ENCODE measurements at regions not wholly inside any gene's neighbourhood (a gene's known extent, or its start where the extent isn't known, plus 50 kb on each side); places are given as distances from the start of the nearest gene placed in this dataset.
"Not testable (repeated sequence)": the region's sequence is repeated elsewhere in the genome, so short reads cannot be mapped to it uniquely, and the experiment has no call there.

DNA sequence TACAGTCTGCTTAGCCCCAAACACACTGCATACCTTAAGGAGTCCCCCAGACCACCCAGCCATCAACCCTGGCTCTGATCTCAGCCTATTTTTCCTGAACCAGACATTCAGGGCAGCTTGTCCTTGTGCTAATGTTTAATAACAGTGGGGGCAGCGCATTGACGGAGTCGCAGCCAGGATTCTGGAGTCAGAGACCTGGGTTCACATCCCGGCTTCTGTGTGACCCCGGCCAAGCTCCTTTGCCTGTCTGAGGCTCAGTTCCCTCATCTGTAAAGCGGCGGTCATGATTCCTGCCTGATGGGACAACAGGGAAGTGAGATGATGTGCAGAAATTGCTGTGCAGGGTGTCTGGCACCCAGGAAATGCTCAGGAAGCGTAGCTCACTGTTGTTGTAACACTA lies 63.1 kb downstream of the MATN1 start:
- Histone ChIP-seq H3K27me3 (ENCODE audit: control insufficient read depth, insufficient read depth, low read length) (peaks cover 4% of the 10 kb centered on the region), H3K27ac (ENCODE audit: low read depth, low read length) (no peak overlapping the region), H3K4me3 (ENCODE audit: low read length) (no peak overlapping the region), H3K4me1 (ENCODE audit: control insufficient read depth, insufficient read depth, low read length) (no peaks in the 10 kb centered on the region), H3K36me3 (ENCODE audit: control insufficient read depth, insufficient read depth, low read length) (no peaks in the 10 kb centered on the region), H3K9ac (ENCODE audit: low read length) (no peak overlapping the region)

DNA sequence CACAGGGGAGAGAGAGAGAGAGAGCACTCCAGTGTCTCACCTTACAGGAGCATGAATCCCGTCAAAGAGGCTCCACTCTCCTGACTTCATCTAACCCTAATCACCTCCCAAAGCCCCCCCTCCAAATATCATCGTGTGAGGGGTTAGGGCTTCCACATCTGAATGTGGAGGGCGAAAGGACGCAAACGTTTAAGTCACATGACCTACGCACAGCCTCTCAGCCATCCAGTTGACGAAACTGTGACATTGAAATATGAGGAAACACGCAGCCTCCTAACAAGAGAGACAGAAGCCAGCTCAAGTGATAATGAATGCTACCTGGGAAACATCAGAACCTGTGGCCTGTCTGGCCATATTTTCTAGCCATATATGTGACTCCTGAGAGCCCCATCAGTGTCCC lies 63.7 kb downstream of the MATN1 start:
- no peak overlapping the region for H3K27ac ChIP-seq (ENCODE audit: low read depth, low read length)

DNA sequence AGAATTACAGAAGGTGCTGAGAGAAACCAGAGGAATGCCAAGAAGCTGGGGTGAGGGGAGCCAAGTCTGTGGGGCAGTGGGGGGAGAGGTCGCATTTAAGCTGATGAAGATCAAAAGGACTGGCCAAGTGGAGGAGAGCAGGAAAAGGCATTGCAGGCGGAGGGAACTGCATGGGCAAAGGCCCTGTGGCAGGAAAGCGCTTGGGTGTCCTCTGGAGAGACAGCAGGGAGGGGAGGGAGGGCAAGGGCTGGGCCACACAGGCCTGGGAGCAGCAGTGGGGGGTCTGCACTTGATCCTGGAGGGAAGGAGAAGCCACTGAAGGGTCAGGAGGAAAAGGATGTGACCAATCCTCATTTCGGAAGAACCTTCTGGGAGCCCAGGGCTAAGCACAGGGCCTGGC lies 65.0 kb downstream of the MATN1 start:
- H3K36me3 ChIP-seq (ENCODE audit: control insufficient read depth, insufficient read depth, low read length); H3K9ac ChIP-seq (ENCODE audit: low read length); H3K4me1 ChIP-seq (ENCODE audit: control insufficient read depth, insufficient read depth, low read length); H3K27ac ChIP-seq (ENCODE audit: low read depth, low read length); H3K4me3 ChIP-seq (ENCODE audit: low read length); H3K27me3 ChIP-seq (ENCODE audit: control insufficient read depth, insufficient read depth, low read length): not testable (repeated sequence)

More for the DNA sequence above, 63.7 kb downstream of the MATN1 start:
- no peaks in the 10 kb centered on the region for H3K36me3 ChIP-seq (ENCODE audit: control insufficient read depth, insufficient read depth, low read length)
- no peak overlapping the region for H3K9ac ChIP-seq (ENCODE audit: low read length)
- H3K4me3 ChIP-seq (ENCODE audit: low read length), result no peak overlapping the region
- H3K4me1 ChIP-seq (ENCODE audit: control insufficient read depth, insufficient read depth, low read length), result no peaks in the 10 kb centered on the region
- peaks cover 4% of the 10 kb centered on the region for H3K27me3 ChIP-seq (ENCODE audit: control insufficient read depth, insufficient read depth, low read length)

DNA sequence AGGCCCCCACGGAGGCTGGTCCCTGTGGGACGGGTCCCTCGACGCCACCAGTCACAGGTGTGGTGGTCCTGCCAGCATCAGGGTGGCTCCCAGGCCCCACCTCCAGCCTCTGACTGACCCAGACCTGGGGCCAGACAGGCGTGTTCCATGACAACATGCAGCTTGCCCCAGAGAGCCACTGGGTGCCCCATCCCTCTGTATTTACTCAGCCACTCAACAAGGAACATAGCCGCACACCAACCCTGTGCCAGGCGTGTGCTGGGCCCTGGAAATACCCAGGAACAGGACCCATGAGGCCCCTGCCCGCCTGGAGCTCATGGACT lies 65.4 kb downstream of the MATN1 start:
- Histone ChIP-seq H3K27me3 (ENCODE audit: control insufficient read depth, insufficient read depth, low read length) (peaks cover 4% of the 10 kb centered on the region), H3K4me1 (ENCODE audit: control insufficient read depth, insufficient read depth, low read length) (no peaks in the 10 kb centered on the region), H3K4me3 (ENCODE audit: low read length) (no peak overlapping the region), H3K27ac (ENCODE audit: low read depth, low read length) (no peak overlapping the region), H3K9ac (ENCODE audit: low read length) (no peak overlapping the region), H3K36me3 (ENCODE audit: control insufficient read depth, insufficient read depth, low read length) (no peaks in the 10 kb centered on the region)

GRCh38 chr1:30657131-30658013 lies 66.0 kb downstream of the MATN1 start:
- Histone ChIP-seq H3K36me3 (ENCODE audit: control insufficient read depth, insufficient read depth, low read length) (no peaks in the 10 kb centered on the region), H3K27me3 (ENCODE audit: control insufficient read depth, insufficient read depth, low read length) (peaks cover 4% of the 10 kb centered on the region), H3K4me1 (ENCODE audit: control insufficient read depth, insufficient read depth, low read length) (no peaks in the 10 kb centered on the region), H3K9ac (ENCODE audit: low read length) (no peak overlapping the region), H3K4me3 (ENCODE audit: low read length) (no peak overlapping the region), H3K27ac (ENCODE audit: low read depth, low read length) (no peak overlapping the region)

GRCh38 chr1:30656171-30656940 lies 67.0 kb downstream of the MATN1 start:
- no peak overlapping the region for H3K27ac ChIP-seq (ENCODE audit: low read depth, low read length)
- H3K36me3 ChIP-seq (ENCODE audit: control insufficient read depth, insufficient read depth, low read length), result no peaks in the 10 kb centered on the region
- H3K27me3 ChIP-seq (ENCODE audit: control insufficient read depth, insufficient read depth, low read length), result peaks cover 4% of the 10 kb centered on the region
- H3K4me3 ChIP-seq (ENCODE audit: low read length), result no peak overlapping the region
- no peak overlapping the region for H3K9ac ChIP-seq (ENCODE audit: low read length)
- no peaks in the 10 kb centered on the region for H3K4me1 ChIP-seq (ENCODE audit: control insufficient read depth, insufficient read depth, low read length)

DNA sequence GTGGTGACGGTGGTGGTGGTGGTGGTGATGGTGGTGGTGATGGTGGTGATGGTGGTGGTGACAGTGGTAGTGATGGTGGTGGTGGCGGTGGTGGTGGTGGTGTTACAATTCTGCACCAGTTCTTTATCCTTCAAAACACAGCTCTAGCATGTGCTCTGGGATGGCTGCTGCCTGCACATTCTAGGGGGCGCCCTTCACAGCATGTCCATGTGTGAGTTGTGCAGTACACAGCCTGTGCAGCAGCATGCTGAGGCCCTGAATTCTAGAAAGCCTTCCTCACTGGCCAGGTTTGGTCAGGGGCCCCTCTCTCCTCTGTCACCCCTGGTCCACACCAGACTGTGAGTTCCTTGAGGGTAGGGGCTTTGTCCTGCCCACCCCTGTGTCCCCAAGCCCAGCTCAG lies 67.7 kb downstream of the MATN1 start:
- Histone ChIP-seq H3K36me3 (ENCODE audit: control insufficient read depth, insufficient read depth, low read length) (no peaks in the 10 kb centered on the region), H3K4me3 (ENCODE audit: low read length) (no peak overlapping the region), H3K9ac (ENCODE audit: low read length) (no peak overlapping the region), H3K4me1 (ENCODE audit: control insufficient read depth, insufficient read depth, low read length) (no peaks in the 10 kb centered on the region), H3K27me3 (ENCODE audit: control insufficient read depth, insufficient read depth, low read length) (peaks cover 4% of the 10 kb centered on the region), H3K27ac (ENCODE audit: low read depth, low read length) (no peak overlapping the region)

DNA sequence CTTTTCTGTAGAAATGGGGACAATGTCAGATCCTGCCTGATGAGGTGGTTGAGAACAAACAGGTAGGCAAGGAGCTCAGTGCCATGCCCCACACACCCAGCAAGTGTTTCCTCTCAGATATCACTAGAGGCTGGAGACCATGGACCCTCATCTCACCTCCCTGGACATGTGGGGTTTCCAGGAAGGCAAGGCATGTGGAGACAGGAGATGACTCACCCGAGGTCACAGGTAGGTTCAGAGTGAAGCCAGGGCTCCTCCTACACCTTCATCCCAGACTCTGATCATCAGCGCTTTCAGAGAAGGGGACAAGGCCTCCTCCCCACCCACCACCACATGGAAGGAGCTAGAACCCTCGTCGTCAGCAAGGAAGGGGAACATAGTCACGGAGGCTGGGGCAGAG lies 69.2 kb downstream of the MATN1 start:
- peaks cover 8% of the 10 kb centered on the region for H3K27me3 ChIP-seq (ENCODE audit: control insufficient read depth, insufficient read depth, low read length)
- no peaks in the 10 kb centered on the region for H3K4me1 ChIP-seq (ENCODE audit: control insufficient read depth, insufficient read depth, low read length)
- no peaks in the 10 kb centered on the region for H3K36me3 ChIP-seq (ENCODE audit: control insufficient read depth, insufficient read depth, low read length)
- no peak overlapping the region for H3K27ac ChIP-seq (ENCODE audit: low read depth, low read length)
- H3K9ac ChIP-seq (ENCODE audit: low read length), result no peak overlapping the region
- H3K4me3 ChIP-seq (ENCODE audit: low read length), result no peak overlapping the region

DNA sequence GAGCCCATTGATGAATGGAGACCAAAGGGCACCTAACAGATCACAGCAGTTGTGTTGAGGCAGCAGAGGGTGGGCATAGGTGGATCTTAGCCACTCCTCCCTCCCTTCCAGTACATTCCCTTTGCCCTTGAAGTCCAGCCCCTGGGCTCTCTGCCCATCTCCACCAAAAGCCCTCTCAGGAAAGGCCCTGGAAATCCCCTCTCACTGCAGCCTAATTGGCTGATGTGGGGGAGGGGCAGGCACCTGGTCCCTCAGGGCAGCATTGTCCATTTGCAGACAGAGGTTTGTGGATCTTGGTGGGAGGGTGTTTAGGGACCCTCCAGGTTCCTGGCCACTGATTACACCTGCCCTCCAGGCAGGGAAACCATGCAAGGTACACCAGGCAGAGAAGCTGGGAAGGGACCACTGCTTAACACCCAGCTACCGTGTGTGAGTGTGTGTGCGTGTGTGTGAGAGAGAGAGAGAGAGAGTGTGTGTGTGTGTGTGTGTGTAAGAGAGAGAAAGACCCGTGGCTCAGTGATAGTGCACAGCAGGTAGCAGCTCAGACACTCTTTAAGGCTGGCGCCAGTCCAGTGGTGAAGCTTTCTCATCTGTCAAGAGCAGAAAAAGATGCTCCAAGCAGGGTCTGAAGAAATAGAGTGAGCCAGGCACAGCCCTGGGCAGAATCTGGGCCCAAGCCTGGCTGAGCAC lies 71.1 kb downstream of the MATN1 start:
- peaks cover 9% of the 10 kb centered on the region for H3K27me3 ChIP-seq (ENCODE audit: control insufficient read depth, insufficient read depth, low read length)
- H3K36me3 ChIP-seq (ENCODE audit: control insufficient read depth, insufficient read depth, low read length), result no peaks in the 10 kb centered on the region
- no peak overlapping the region for H3K4me3 ChIP-seq (ENCODE audit: low read length)
- H3K9ac ChIP-seq (ENCODE audit: low read length), result no peak overlapping the region
- H3K4me1 ChIP-seq (ENCODE audit: control insufficient read depth, insufficient read depth, low read length), result no peaks in the 10 kb centered on the region
- H3K27ac ChIP-seq (ENCODE audit: low read depth, low read length), result no peak overlapping the region

- not testable (repeated sequence) for H3K27ac ChIP-seq (ENCODE audit: low read depth, low read length); H3K27me3 ChIP-seq (ENCODE audit: control insufficient read depth, insufficient read depth, low read length); H3K9ac ChIP-seq (ENCODE audit: low read length); H3K36me3 ChIP-seq (ENCODE audit: control insufficient read depth, insufficient read depth, low read length); H3K4me3 ChIP-seq (ENCODE audit: low read length); H3K4me1 ChIP-seq (ENCODE audit: control insufficient read depth, insufficient read depth, low read length)
Measured at GRCh38 chr1:30651395-30651794, 72.0 kb downstream of the MATN1 start.

DNA sequence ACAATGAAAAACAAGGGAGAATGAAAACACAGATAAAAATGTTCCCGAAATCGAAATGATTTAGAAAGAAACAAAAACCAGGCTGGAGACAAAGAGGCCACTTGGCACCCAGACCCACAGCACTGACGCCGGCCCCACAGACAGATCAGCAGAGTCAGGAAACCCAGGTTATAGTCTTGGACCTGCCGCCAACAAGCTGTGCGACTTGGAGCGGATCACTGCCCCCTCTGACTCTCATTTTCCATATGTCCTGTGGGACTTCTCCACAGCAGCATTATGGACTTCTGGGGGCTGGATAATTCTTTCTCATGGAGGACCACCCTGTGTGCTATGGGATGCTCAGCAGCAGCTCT lies 72.4 kb downstream of the MATN1 start:
- Histone ChIP-seq H3K4me3 (ENCODE audit: low read length) (no peak overlapping the region), H3K27me3 (ENCODE audit: control insufficient read depth, insufficient read depth, low read length) (peaks cover 6% of the 10 kb centered on the region), H3K36me3 (ENCODE audit: control insufficient read depth, insufficient read depth, low read length) (no peaks in the 10 kb centered on the region), H3K27ac (ENCODE audit: low read depth, low read length) (no peak overlapping the region), H3K9ac (ENCODE audit: low read length) (no peak overlapping the region), H3K4me1 (ENCODE audit: control insufficient read depth, insufficient read depth, low read length) (no peaks in the 10 kb centered on the region)

DNA sequence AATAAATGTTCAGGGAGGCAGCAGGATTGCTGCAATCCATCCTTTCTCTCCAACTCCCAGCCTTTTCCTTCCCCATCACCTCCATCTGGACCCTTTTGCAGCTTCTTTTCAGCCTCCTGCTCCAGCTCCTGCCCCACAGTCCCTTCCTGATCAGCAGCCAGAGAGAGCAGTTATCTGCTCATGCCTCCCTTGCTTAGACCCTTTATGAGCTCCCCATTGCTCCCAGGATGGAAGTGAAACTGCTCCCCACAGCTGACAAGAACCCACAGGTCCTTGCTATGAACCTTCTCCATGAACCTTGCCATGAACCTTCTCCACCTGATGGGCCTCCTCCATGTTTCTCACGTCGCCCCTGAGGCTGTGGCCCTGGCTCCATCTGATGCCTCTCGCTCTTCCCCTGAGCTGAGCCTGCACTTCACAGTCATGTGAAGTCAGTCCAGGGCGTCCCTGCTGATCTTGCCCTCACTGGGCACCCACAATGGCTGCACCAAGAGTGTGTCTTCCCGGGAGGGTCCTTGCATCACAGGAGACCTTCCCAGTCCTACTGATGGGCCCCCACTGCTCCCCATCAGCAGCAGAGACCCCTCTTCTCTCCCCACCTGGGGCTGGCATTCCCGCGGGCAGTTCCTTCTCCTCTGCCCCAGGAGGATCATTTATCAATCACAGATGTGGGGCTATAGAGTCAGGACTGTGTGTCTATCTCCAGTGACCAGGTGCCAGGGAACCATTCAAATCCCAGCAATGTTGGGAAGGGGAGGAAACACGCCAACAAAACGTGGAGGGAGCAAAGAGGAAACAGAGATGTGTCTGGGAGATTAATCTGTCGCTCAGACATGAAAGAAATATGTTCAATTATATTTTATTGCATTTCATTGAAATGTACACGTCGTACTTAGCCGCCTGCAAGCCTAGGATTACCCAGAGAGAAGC lies 73.1 kb downstream of the MATN1 start:
- Histone ChIP-seq H3K9ac (ENCODE audit: low read length) (no peak overlapping the region), H3K36me3 (ENCODE audit: control insufficient read depth, insufficient read depth, low read length) (no peaks in the 10 kb centered on the region), H3K4me3 (ENCODE audit: low read length) (no peak overlapping the region), H3K27ac (ENCODE audit: low read depth, low read length) (no peak overlapping the region), H3K27me3 (ENCODE audit: control insufficient read depth, insufficient read depth, low read length) (peaks cover 6% of the 10 kb centered on the region), H3K4me1 (ENCODE audit: control insufficient read depth, insufficient read depth, low read length) (no peaks in the 10 kb centered on the region)
